SK-N-SH (cell line): ENCODE measurements at regions not wholly inside any gene's neighbourhood (a gene's known extent, or its start where the extent isn't known, plus 50 kb on each side); places are given as distances from the start of the nearest gene placed in this dataset.

ENCODE experiments used
- CTCF ChIA-PET: fragments of 300-600, 350-600 bp; formaldehyde crosslinking; extraction: SDS; loops from one replicate; lab custom pipeline; 2021; lab: Yijun Ruan, JAX
- POLR2A ChIA-PET: fragments of 350-600 bp; sonication (Branson Sonifier 250); formaldehyde crosslinking; extraction: SDS; loops from one replicate; lab custom pipeline; 2020; ENCODE audit warnings: antibody characterized with exemption, inconsistent platforms; lab: Yijun Ruan, JAX
- DNase-seq: peaks from one replicate; pipeline ENCODE4 v3.0.0; 2012
- H2AFZ ChIP-seq: fragments of 200-600 bp; sonication (generic); 2 replicates; pipeline ENCODE4 v1.8.1; 2016; ENCODE audit warnings: antibody characterized with exemption, mild to moderate bottlenecking, low read depth
- H3F3A ChIP-seq: fragments of 200-600 bp; sonication (generic); replicated peaks from 2 replicates; pipeline ENCODE3; 2016; ENCODE audit warnings: antibody characterized with exemption, mild to moderate bottlenecking; ENCODE audit not compliant: insufficient read depth
- H3K27ac ChIP-seq, 2 experiments: fragments of 200-500 bp in 1 of 2; fragments of 200-600 bp in 1 of 2; sonication (Bioruptor generic) in 1 of 2; sonication (generic), shearing (Covaris generic) in 1 of 2; 2 replicates each; pipeline versions ENCODE4 v1.5.1 to v1.6.1; 2014 to 2016; ENCODE audit warnings: low read depth in 2 of 2, inconsistent platforms in 1 of 2, low read length in 1 of 2, mild to moderate bottlenecking in 1 of 2, mixed read lengths in 1 of 2
- H3K27me3 ChIP-seq: fragments of 200-600 bp; sonication (generic), shearing (Covaris generic); 2 replicates; pipeline ENCODE4 v1.6.1; 2016; ENCODE audit warnings: mixed run types; ENCODE audit not compliant: insufficient read depth
- H3K36me3 ChIP-seq, 2 experiments: fragments of 200-500 bp in 1 of 2; fragments of 200-600 bp in 1 of 2; sonication (Bioruptor generic) in 1 of 2; sonication (generic) in 1 of 2; replicated peaks in 1 of 2; 2 replicates each; pipeline versions ENCODE3 to v1.5.1; 2014 to 2016; ENCODE audit warnings: low read length in 1 of 2, mild to moderate bottlenecking in 1 of 2; ENCODE audit not compliant: insufficient read depth in 2 of 2, control insufficient read depth in 1 of 2
- H3K4me1 ChIP-seq, 2 experiments: fragments of 200-500 bp in 1 of 2; fragments of 200-600 bp in 1 of 2; sonication (Bioruptor generic) in 1 of 2; sonication (generic), shearing (Covaris generic) in 1 of 2; 2 replicates each; pipeline versions ENCODE4 v1.5.1 to v1.6.1; 2014 to 2016; ENCODE audit warnings: low read depth in 1 of 2, low read length in 1 of 2, mixed run types in 1 of 2; ENCODE audit not compliant: insufficient read depth in 2 of 2, control insufficient read depth in 1 of 2
- H3K4me2 ChIP-seq: fragments of 200-600 bp; sonication (generic), shearing (Covaris generic); 2 replicates; pipeline ENCODE4 v1.6.1; 2017; ENCODE audit warnings: mixed run types
- H3K4me3 ChIP-seq, 2 experiments: fragments of 200-500 bp in 1 of 2; fragments of 200-600 bp in 1 of 2; sonication (Bioruptor generic) in 1 of 2; sonication (generic), shearing (Covaris generic) in 1 of 2; 2 replicates each; pipeline versions ENCODE4 v1.5.1 to v1.8.1; 2014 to 2016; ENCODE audit warnings: low read depth in 2 of 2, inconsistent platforms in 1 of 2, low read length in 1 of 2, mild to moderate bottlenecking in 1 of 2, mixed read lengths in 1 of 2, moderate library complexity in 1 of 2
- H3K79me2 ChIP-seq: fragments of 200-600 bp; sonication (generic); 2 replicates; pipeline ENCODE4 v1.8.1; 2017; ENCODE audit warnings: mild to moderate bottlenecking; ENCODE audit not compliant: insufficient read depth
- H3K9ac ChIP-seq: fragments of 200-600 bp; sonication (generic); 2 replicates; pipeline ENCODE4 v1.6.1; 2017; ENCODE audit warnings: mixed run types
- H3K9me2 ChIP-seq: fragments of 200-600 bp; sonication (generic); 2 replicates; pipeline ENCODE4 v1.6.1; 2017; ENCODE audit warnings: mixed run types
- H3K9me3 ChIP-seq: fragments of 200-600 bp; sonication (generic); 2 replicates; pipeline ENCODE4 v1.6.1; 2017; ENCODE audit warnings: mixed run types, mild to moderate bottlenecking, moderate library complexity
- H4K20me1 ChIP-seq: fragments of 200-600 bp; sonication (generic); 2 replicates; pipeline ENCODE4 v1.6.1; 2017; ENCODE audit warnings: mild to moderate bottlenecking, mixed run types; ENCODE audit not compliant: insufficient read depth
- CHD2 ChIP-seq: fragments of 150-350 bp; IDR thresholded peaks from 2 replicates; pipeline ENCODE4 v1.6.1; 2018; ENCODE audit warnings: low read length; ENCODE audit not compliant: partially characterized antibody
- ELF1 ChIP-seq: IDR thresholded peaks from 2 replicates; pipeline ENCODE4 v1.4.0; 2012
- EP300 ChIP-seq, 2 experiments: IDR thresholded peaks; 2 replicates each; pipeline versions ENCODE4 v1.4.0 to v1.6.1; 2012; ENCODE audit warnings: borderline replicate concordance in 1 of 2, low read depth in 1 of 2, low read length in 1 of 2
- EZH2phosphoT487 ChIP-seq: fragments of 200-600 bp; sonication (generic); IDR thresholded peaks from 2 replicates; pipeline ENCODE4 v1.6.1; 2017; ENCODE audit warnings: low read depth, mixed run types, mild to moderate bottlenecking, antibody characterized with exemption, moderate library complexity, borderline replicate concordance
- FOXJ3 ChIP-seq: sonication (generic); formaldehyde crosslinking; IDR thresholded peaks from 2 replicates; pipeline ENCODE4 v1.5.1; 2020; ENCODE audit warnings: mild to moderate bottlenecking, missing genetic modification reagents
- JUND ChIP-seq: IDR thresholded peaks from 2 replicates; pipeline ENCODE4 v1.4.0; 2012
- NFIC ChIP-seq: IDR thresholded peaks from 2 replicates; pipeline ENCODE4 v1.4.0; 2012; ENCODE audit warnings: borderline replicate concordance
- POLR2AphosphoS5 ChIP-seq: IDR thresholded peaks from 2 replicates; pipeline ENCODE4 v1.6.1; 2012; ENCODE audit warnings: low read depth, low read length
- RXRA ChIP-seq: IDR thresholded peaks from 2 replicates; pipeline ENCODE4 v1.4.0; 2012; ENCODE audit warnings: low read depth, mild to moderate bottlenecking, borderline replicate concordance
- SIN3A ChIP-seq: IDR thresholded peaks from 2 replicates; pipeline ENCODE4 v1.6.1; 2012; ENCODE audit warnings: low read depth, mild to moderate bottlenecking, low read length, moderate library complexity, borderline replicate concordance
- SMC3 ChIP-seq: IDR thresholded peaks from 2 replicates; pipeline ENCODE4 v1.6.1; 2012; ENCODE audit warnings: low read depth, low read length, improper control_type of control experiment
- WGBS: methylation state at CpG from one replicate; pipeline ENCODE4 v1.1.6; 2017; ENCODE audit warnings: low lambda C conversion rate; 5-methylcytosine and 5-hydroxymethylcytosine counted together
- TF ChIP-seq, protein P1 (sequence below): fragments of 150-350 bp; IDR thresholded peaks from 2 replicates; pipeline ENCODE4 v1.6.1; 2016; ENCODE audit warnings: mild to moderate bottlenecking, low read depth, low read length
- TF ChIP-seq, protein P2 (sequence below): IDR thresholded peaks from 2 replicates; pipeline ENCODE4 v1.4.0; 2012; ENCODE audit warnings: low read depth
- TF ChIP-seq, protein P3 (sequence below): IDR thresholded peaks from 2 replicates; pipeline ENCODE4 v1.6.1; 2012; ENCODE audit warnings: mild to moderate bottlenecking, low read depth, low read length, moderate library complexity
- TF ChIP-seq, protein P4 (sequence below): fragments of 200-600 bp; sonication (generic); IDR thresholded peaks from 2 replicates; pipeline ENCODE4 v1.6.1; 2017; ENCODE audit warnings: antibody characterized with exemption, mild to moderate bottlenecking, moderate library complexity
- TF ChIP-seq, protein P5 (sequence below): IDR thresholded peaks from 2 replicates; pipeline ENCODE4; 2012

DNA sequence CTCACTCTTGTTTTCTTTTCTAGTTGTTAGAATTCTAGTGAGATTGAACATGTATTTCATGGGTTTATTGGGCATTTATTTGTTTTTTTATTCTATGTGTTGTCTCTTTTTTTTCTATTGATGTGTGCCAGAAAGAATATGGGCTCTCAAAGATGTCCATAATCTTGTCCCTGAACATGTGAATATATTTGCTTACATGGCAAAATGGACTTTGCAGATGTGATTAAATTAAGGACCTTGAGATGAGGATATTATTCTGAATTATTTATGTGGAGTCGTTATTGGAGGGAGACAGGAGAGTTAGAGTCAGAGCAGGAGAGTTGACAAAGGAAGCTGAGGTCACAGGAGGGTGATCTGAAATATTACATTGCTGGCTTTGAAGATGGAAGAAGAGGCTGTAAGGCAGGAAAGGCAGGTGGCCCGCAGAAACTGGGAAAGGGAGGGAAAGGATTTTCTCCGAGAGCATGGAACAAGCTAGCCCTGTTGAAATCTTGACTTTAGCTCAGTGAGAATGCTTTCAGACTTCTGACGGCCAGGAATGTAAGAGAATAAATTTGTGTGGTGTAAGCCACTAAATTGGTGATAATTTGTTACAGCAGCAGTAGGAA, 82.8 kb downstream of the NABP1 start:
- H3F3A ChIP-seq, result no peaks in the 10 kb centered on the region
- no peak overlapping the region for H3K27ac ChIP-seq

DNA sequence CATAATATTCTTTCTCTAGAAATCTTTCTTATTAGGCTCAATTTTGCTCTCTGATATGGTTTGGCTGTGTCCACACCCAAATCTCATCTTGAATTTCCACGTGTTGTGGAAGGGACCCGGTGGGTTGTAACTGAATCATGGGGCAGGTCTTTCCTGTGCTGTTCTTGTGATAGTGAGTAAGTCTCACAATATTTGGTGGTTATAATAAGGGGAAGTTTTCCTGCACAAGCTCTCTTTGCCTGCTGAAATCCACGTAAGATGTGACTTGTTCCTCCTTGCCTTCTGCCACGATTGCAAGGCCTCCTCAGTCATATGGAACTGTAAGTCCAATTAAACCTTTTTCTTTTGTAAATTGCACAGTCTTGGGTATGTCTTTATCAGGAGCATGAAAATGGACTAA, 73.8 kb downstream of the CAVIN2 start:
- Histone ChIP-seq H3K9me2 (no peaks in the 10 kb centered on the region), H4K20me1 (no peaks in the 10 kb centered on the region), H3K9me3 (no peaks in the 10 kb centered on the region), H2AFZ (no peak overlapping the region), H3K9ac (no peak overlapping the region), H3F3A (no peaks in the 10 kb centered on the region), H3K4me3 (no peak overlapping the region), H3K36me3 (no peaks in the 10 kb centered on the region), H3K27me3 (no peaks in the 10 kb centered on the region), H3K27ac (no peak overlapping the region), H3K4me2 (no peak overlapping the region), H3K79me2 (no peaks in the 10 kb centered on the region), H3K4me1 (no peaks in the 10 kb centered on the region)
- DNase-seq, result no peak
- POLR2A ChIA-PET, result no interaction called here
- WGBS, result 41% methylated on average over 4 of the region's 4 CpGs
- CTCF ChIA-PET, result no interaction called here
- TF ChIP-seq EZH2phosphoT487 (no peak), SIN3A (no peak), CHD2 (no peak), JUND (no peak), NFIC (no peak)
- TF ChIP-seq, protein P1, sequence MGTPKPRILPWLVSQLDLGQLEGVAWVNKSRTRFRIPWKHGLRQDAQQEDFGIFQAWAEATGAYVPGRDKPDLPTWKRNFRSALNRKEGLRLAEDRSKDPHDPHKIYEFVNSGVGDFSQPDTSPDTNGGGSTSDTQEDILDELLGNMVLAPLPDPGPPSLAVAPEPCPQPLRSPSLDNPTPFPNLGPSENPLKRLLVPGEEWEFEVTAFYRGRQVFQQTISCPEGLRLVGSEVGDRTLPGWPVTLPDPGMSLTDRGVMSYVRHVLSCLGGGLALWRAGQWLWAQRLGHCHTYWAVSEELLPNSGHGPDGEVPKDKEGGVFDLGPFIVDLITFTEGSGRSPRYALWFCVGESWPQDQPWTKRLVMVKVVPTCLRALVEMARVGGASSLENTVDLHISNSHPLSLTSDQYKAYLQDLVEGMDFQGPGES, result no peak
- TF ChIP-seq, protein P2, sequence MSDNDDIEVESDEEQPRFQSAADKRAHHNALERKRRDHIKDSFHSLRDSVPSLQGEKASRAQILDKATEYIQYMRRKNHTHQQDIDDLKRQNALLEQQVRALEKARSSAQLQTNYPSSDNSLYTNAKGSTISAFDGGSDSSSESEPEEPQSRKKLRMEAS, result no peak
- TF ChIP-seq, protein P3, sequence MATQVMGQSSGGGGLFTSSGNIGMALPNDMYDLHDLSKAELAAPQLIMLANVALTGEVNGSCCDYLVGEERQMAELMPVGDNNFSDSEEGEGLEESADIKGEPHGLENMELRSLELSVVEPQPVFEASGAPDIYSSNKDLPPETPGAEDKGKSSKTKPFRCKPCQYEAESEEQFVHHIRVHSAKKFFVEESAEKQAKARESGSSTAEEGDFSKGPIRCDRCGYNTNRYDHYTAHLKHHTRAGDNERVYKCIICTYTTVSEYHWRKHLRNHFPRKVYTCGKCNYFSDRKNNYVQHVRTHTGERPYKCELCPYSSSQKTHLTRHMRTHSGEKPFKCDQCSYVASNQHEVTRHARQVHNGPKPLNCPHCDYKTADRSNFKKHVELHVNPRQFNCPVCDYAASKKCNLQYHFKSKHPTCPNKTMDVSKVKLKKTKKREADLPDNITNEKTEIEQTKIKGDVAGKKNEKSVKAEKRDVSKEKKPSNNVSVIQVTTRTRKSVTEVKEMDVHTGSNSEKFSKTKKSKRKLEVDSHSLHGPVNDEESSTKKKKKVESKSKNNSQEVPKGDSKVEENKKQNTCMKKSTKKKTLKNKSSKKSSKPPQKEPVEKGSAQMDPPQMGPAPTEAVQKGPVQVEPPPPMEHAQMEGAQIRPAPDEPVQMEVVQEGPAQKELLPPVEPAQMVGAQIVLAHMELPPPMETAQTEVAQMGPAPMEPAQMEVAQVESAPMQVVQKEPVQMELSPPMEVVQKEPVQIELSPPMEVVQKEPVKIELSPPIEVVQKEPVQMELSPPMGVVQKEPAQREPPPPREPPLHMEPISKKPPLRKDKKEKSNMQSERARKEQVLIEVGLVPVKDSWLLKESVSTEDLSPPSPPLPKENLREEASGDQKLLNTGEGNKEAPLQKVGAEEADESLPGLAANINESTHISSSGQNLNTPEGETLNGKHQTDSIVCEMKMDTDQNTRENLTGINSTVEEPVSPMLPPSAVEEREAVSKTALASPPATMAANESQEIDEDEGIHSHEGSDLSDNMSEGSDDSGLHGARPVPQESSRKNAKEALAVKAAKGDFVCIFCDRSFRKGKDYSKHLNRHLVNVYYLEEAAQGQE, result no peak
- TF ChIP-seq, protein P4, sequence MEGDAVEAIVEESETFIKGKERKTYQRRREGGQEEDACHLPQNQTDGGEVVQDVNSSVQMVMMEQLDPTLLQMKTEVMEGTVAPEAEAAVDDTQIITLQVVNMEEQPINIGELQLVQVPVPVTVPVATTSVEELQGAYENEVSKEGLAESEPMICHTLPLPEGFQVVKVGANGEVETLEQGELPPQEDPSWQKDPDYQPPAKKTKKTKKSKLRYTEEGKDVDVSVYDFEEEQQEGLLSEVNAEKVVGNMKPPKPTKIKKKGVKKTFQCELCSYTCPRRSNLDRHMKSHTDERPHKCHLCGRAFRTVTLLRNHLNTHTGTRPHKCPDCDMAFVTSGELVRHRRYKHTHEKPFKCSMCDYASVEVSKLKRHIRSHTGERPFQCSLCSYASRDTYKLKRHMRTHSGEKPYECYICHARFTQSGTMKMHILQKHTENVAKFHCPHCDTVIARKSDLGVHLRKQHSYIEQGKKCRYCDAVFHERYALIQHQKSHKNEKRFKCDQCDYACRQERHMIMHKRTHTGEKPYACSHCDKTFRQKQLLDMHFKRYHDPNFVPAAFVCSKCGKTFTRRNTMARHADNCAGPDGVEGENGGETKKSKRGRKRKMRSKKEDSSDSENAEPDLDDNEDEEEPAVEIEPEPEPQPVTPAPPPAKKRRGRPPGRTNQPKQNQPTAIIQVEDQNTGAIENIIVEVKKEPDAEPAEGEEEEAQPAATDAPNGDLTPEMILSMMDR, result no peak

More for the DNA sequence above, 82.8 kb downstream of the NABP1 start:
- H3K4me1 ChIP-seq, result no peaks in the 10 kb centered on the region; a peak in 2 of 4 replicates
- no peaks in the 10 kb centered on the region for H3K9me2 ChIP-seq
- H3K4me3 ChIP-seq, result no peak overlapping the region
- POLR2A ChIA-PET, result no interaction called here
- no peaks in the 10 kb centered on the region for H3K36me3 ChIP-seq
- H3K79me2 ChIP-seq, result no peaks in the 10 kb centered on the region
- no peaks in the 10 kb centered on the region for H3K9me3 ChIP-seq
- H3K9ac ChIP-seq, result no peak overlapping the region
- no peak overlapping the region for H3K4me2 ChIP-seq
- 55% methylated on average over 4 of the region's 4 CpGs for WGBS
- H2AFZ ChIP-seq, result no peak overlapping the region
- TF ChIP-seq JUND (no peak), SMC3 (no peak), NFIC (no peak), CHD2 (no peak), ELF1 (no peak), FOXJ3 (no peak), RXRA (no peak), POLR2AphosphoS5 (no peak), EP300 (IDR thresholded peaks at IDR 0.05; ENCODE audit: borderline replicate concordance in 1 of 2, low read depth in 1 of 2, low read length in 1 of 2) (no peak)
- TF ChIP-seq, protein P1, result no peak
- TF ChIP-seq, protein P5, sequence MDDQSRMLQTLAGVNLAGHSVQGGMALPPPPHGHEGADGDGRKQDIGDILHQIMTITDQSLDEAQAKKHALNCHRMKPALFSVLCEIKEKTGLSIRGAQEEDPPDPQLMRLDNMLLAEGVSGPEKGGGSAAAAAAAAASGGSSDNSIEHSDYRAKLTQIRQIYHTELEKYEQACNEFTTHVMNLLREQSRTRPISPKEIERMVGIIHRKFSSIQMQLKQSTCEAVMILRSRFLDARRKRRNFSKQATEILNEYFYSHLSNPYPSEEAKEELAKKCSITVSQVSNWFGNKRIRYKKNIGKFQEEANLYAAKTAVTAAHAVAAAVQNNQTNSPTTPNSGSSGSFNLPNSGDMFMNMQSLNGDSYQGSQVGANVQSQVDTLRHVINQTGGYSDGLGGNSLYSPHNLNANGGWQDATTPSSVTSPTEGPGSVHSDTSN, result no peak
- CTCF ChIA-PET, result interaction anchor here (0.6 kb wide), 1 partner anchor 937 kb away, joined by 3 read pairs; no protein-coding TSS in a partner anchor
- H3K27me3 ChIP-seq, result no peaks in the 10 kb centered on the region
- no peaks in the 10 kb centered on the region for H4K20me1 ChIP-seq
- DNase-seq, result no peak
